GM21447 (cell line): ENCODE measurements at regions not wholly inside any gene's neighbourhood (a gene's known extent, or its start where the extent isn't known, plus 50 kb on each side); places are given as distances from the start of the nearest gene placed in this dataset.

Experiments used
- ATAC-seq: cut with Tn5 transposase; IDR thresholded peaks from one replicate; pipeline ENCODE4 v1.9.1; 2021; ENCODE audit not compliant: unreplicated experiment

- ATAC-seq, result no peak
Observed at GRCh38 chr1:214923278-214923915, 159.1 kb upstream of the KCNK2 start.

- no peak for ATAC-seq
Observed at GRCh38 chr1:214927796-214928195, 154.7 kb upstream of the KCNK2 start.

- ATAC-seq, result no peak
Observed at GRCh38 chr1:214928574-214928973, 154.0 kb upstream of the KCNK2 start.

GRCh38 chr1:214933375-214933774, 149.2 kb upstream of the KCNK2 start:
- ATAC-seq, result no peak

- no peak for ATAC-seq
Observed at GRCh38 chr1:214934045-214934444, 148.5 kb upstream of the KCNK2 start.

GRCh38 chr1:214935258-214935657, 147.3 kb upstream of the KCNK2 start:
- ATAC-seq, result no peak

GRCh38 chr1:214939180-214939579, 143.4 kb upstream of the KCNK2 start:
- ATAC-seq, result no peak

- no peak for ATAC-seq
Observed at GRCh38 chr1:214941061-214941460, 141.5 kb upstream of the KCNK2 start.

- ATAC-seq, result no peak
Observed at GRCh38 chr1:214943054-214943453, 139.5 kb upstream of the KCNK2 start.

GRCh38 chr1:214946615-214947014, 135.9 kb upstream of the KCNK2 start:
- ATAC-seq, result no peak

GRCh38 chr1:214952648-214953047, 129.9 kb upstream of the KCNK2 start:
- ATAC-seq, result no peak

GRCh38 chr1:214953901-214954616, 128.5 kb upstream of the KCNK2 start:
- no peak for ATAC-seq

GRCh38 chr1:214954617-214954949, 128.0 kb upstream of the KCNK2 start:
- no peak for ATAC-seq

GRCh38 chr1:214957330-214958137, 125.0 kb upstream of the KCNK2 start:
- ATAC-seq, result no peak

GRCh38 chr1:214958486-214958885, 124.1 kb upstream of the KCNK2 start:
- ATAC-seq, result no peak

GRCh38 chr1:214966346-214966745, 116.2 kb upstream of the KCNK2 start:
- ATAC-seq, result no peak

- no peak for ATAC-seq
Observed at GRCh38 chr1:214967865-214968575, 114.5 kb upstream of the KCNK2 start.

- ATAC-seq, result no peak
Observed at GRCh38 chr1:214970016-214970415, 112.5 kb upstream of the KCNK2 start.

GRCh38 chr1:214971071-214971470, 111.5 kb upstream of the KCNK2 start:
- ATAC-seq, result no peak

GRCh38 chr1:214974002-214974401, 108.5 kb upstream of the KCNK2 start:
- ATAC-seq, result no peak

GRCh38 chr1:214976665-214977064, 105.9 kb upstream of the KCNK2 start:
- ATAC-seq, result no peak
